Ovary (tissue), 3 donors: ENCODE measurements at regions not wholly inside any gene's neighbourhood (a gene's known extent, or its start where the extent isn't known, plus 50 kb on each side); places are given as distances from the start of the nearest gene placed in this dataset.

Experiments
- EP300 ChIP-seq: sonication (generic); formaldehyde crosslinking; IDR thresholded peaks from one replicate; pipeline ENCODE4 v1.6.1; 2017; ENCODE audit warnings: antibody characterized with exemption
- POLR2A ChIP-seq: fragments of 450-650 bp; IDR thresholded peaks from one replicate; pipeline ENCODE4 v1.6.1; 2017; ENCODE audit warnings: antibody characterized with exemption, mild to moderate bottlenecking, moderate library complexity
- TF ChIP-seq, protein P1 (sequence below), 3 donors: fragments of 450-650 bp in 2 of 3; fragments of 200-600 bp in 1 of 3; IDR thresholded peaks; one replicate each; pipeline versions ENCODE4 v1.5.1 to v1.8.0; 2016 to 2022; ENCODE audit warnings: antibody characterized with exemption in 3 of 3, mild to moderate bottlenecking in 1 of 3
- donor health status: DM: no; HTN: no; CAD: no.

DNA sequence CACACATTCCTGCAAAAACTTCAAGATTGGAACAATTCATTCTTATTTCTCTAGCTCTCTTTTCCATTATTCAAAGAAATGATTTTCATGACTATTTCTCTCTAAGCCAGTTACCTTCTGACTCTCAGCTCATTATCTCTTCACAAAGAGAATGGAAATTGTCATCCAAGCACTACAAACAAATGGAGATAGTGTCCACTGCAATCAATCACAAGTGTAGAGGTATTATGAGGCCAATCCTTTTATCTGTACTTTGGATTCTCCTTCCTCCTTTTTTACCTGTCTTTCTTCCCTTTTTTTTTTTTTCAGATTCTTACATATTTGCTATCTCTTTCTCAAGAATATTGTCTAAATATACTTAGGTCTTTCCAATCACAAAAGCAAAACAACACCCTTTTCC is 497.7 kb upstream of the MEF2C start:
- TF ChIP-seq, protein P1, sequence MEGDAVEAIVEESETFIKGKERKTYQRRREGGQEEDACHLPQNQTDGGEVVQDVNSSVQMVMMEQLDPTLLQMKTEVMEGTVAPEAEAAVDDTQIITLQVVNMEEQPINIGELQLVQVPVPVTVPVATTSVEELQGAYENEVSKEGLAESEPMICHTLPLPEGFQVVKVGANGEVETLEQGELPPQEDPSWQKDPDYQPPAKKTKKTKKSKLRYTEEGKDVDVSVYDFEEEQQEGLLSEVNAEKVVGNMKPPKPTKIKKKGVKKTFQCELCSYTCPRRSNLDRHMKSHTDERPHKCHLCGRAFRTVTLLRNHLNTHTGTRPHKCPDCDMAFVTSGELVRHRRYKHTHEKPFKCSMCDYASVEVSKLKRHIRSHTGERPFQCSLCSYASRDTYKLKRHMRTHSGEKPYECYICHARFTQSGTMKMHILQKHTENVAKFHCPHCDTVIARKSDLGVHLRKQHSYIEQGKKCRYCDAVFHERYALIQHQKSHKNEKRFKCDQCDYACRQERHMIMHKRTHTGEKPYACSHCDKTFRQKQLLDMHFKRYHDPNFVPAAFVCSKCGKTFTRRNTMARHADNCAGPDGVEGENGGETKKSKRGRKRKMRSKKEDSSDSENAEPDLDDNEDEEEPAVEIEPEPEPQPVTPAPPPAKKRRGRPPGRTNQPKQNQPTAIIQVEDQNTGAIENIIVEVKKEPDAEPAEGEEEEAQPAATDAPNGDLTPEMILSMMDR (IDR thresholded peaks at IDR 0.05), result no peak
- TF ChIP-seq POLR2A (no peak), EP300 (no peak)
